ENCODE measurements at regions not wholly inside any gene's neighbourhood (a gene's known extent, or its start where the extent isn't known, plus 50 kb on each side); places are given as distances from the start of the nearest gene placed in this dataset.

DNA sequence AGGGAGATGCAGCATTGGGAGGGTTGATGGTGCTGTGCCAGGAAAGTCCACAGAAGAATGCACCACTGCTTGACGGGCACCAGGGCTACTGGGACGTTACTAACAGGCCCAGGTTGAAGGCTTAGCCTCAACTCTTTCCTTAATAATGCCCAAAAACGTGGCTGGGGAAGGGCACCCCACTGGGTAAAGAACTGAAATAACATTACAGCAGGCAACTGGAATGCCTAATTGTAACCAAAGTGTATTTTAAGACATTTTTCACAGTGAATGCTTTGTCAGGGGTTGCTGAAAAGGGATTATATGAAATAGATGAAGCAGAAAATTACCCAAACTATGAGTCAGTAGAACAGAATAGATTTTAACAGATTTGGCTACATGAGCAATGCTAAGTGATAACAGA is 191.3 kb downstream of the CMPK2 start:
- TF ChIP-seq POLR2A (IDR thresholded peaks at IDR 0.05), result no peak
- TF ChIP-seq, protein P1, sequence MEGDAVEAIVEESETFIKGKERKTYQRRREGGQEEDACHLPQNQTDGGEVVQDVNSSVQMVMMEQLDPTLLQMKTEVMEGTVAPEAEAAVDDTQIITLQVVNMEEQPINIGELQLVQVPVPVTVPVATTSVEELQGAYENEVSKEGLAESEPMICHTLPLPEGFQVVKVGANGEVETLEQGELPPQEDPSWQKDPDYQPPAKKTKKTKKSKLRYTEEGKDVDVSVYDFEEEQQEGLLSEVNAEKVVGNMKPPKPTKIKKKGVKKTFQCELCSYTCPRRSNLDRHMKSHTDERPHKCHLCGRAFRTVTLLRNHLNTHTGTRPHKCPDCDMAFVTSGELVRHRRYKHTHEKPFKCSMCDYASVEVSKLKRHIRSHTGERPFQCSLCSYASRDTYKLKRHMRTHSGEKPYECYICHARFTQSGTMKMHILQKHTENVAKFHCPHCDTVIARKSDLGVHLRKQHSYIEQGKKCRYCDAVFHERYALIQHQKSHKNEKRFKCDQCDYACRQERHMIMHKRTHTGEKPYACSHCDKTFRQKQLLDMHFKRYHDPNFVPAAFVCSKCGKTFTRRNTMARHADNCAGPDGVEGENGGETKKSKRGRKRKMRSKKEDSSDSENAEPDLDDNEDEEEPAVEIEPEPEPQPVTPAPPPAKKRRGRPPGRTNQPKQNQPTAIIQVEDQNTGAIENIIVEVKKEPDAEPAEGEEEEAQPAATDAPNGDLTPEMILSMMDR (IDR thresholded peaks at IDR 0.05), result no peak
